A673 (cell line): ENCODE measurements at regions not wholly inside any gene's neighbourhood (a gene's known extent, or its start where the extent isn't known, plus 50 kb on each side); places are given as distances from the start of the nearest gene placed in this dataset.

Source experiments
- BruUV-seq: library from RNA; stranded (reverse); fragments of 400-500 nt; replicated peaks from 2 replicates; lab custom pipeline; 2021; lab: Mats Ljungman, UMichigan
- CTCF ChIA-PET: fragments of 300-600 bp; sonication (Branson Sonifier 250); formaldehyde crosslinking; loops from one replicate; lab custom pipeline; 2022; ENCODE audit warnings: antibody characterized with exemption; lab: Charles Lee
- POLR2A ChIA-PET: fragments of 300-600 bp; sonication (Branson Sonifier 250); formaldehyde crosslinking; loops from one replicate; lab custom pipeline; 2022; ENCODE audit warnings: antibody characterized with exemption; ENCODE audit not compliant: low non-redundant PET; lab: Charles Lee
- DNase-seq: peaks from one replicate; pipeline ENCODE4 v3.0.0-alpha.2; 2015; ENCODE audit warnings: low spot score
- H3K27ac ChIP-seq: fragments of 200-600 bp; sonication (generic); 2 replicates; pipeline ENCODE4 v1.5.1; 2016; ENCODE audit warnings: mixed run types, low read depth, mild to moderate bottlenecking, mixed read lengths, antibody characterized with exemption, low read length; ENCODE audit not compliant: poor library complexity, severe bottlenecking
- H3K27me3 ChIP-seq: fragments of 200-600 bp; sonication (generic); replicated peaks from 2 replicates; pipeline ENCODE4 v1.6.1; 2017; ENCODE audit warnings: mixed run types, low read depth, mild to moderate bottlenecking, mixed read lengths, antibody characterized with exemption, low read length; ENCODE audit not compliant: insufficient read depth, poor library complexity
- H3K36me3 ChIP-seq: fragments of 200-600 bp; sonication (generic); 2 replicates; pipeline ENCODE4 v1.6.1; 2016; ENCODE audit warnings: mixed run types, mild to moderate bottlenecking, mixed read lengths, antibody characterized with exemption, low read length; ENCODE audit not compliant: insufficient read depth, poor library complexity, severe bottlenecking
- H3K4me1 ChIP-seq: fragments of 200-600 bp; sonication (generic); 2 replicates; pipeline ENCODE4 v1.6.1; 2017; ENCODE audit warnings: mixed run types, mild to moderate bottlenecking, mixed read lengths, antibody characterized with exemption, low read length; ENCODE audit not compliant: insufficient read depth, poor library complexity, severe bottlenecking
- H3K4me3 ChIP-seq: fragments of 200-600 bp; sonication (generic); 2 replicates; pipeline ENCODE4 v1.5.1; 2016; ENCODE audit warnings: low read depth, mixed run types, mild to moderate bottlenecking, mixed read lengths, low read length; ENCODE audit not compliant: poor library complexity, severe bottlenecking
- H3K9me3 ChIP-seq: fragments of 200-600 bp; sonication (generic); 2 replicates; pipeline ENCODE4 v1.6.1; 2016; ENCODE audit warnings: mixed run types, low read depth, mild to moderate bottlenecking, mixed read lengths, antibody characterized with exemption, low read length; ENCODE audit not compliant: poor library complexity, severe bottlenecking
- CTCF ChIP-seq: fragments of 300-800, 200-600 bp; sonication (generic); conservative IDR thresholded peaks from 2 replicates; pipeline ENCODE4 v1.5.1; 2017; ENCODE audit warnings: low read depth, mild to moderate bottlenecking, antibody characterized with exemption, low read length, moderate library complexity, mixed read lengths
- EZH2 ChIP-seq: fragments of 200-600 bp; sonication (generic); IDR thresholded peaks from 2 replicates; pipeline ENCODE4 v1.6.1; 2017; ENCODE audit warnings: borderline replicate concordance, low read depth, mild to moderate bottlenecking, mixed read lengths, antibody characterized with exemption, low read length; ENCODE audit not compliant: poor library complexity, severe bottlenecking
- intact Hi-C: fragments of 100-400 bp; cut with micrococcal nuclease; formaldehyde crosslinking; loops from one replicate; pipeline ENCODE4 v1.10.0; 2022; ENCODE audit not compliant: unreplicated experiment

- CTCF ChIA-PET: no interaction called here
- H3K4me3 ChIP-seq: no peak overlapping the region
- POLR2A ChIA-PET: interaction anchor here (0.7 kb wide), 1 partner anchor 93 kb away, joined by 3 read pairs; no protein-coding TSS in a partner anchor
- H3K4me1 ChIP-seq: no peaks in the 10 kb centered on the region
- TF ChIP-seq EZH2 (no peak), CTCF (no peak)
- intact Hi-C loops: no loop called here
- H3K27ac ChIP-seq: no peak overlapping the region
- no TSS peak for BruUV-seq
- DNase-seq: peak; percentile 12
- no peaks in the 10 kb centered on the region for H3K9me3 ChIP-seq
- no peaks in the 10 kb centered on the region for H3K27me3 ChIP-seq
- H3K36me3 ChIP-seq: no peaks in the 10 kb centered on the region
Observed at GRCh38 chr4:95732061-95732460, 107.8 kb upstream of the PDHA2 start.

DNA sequence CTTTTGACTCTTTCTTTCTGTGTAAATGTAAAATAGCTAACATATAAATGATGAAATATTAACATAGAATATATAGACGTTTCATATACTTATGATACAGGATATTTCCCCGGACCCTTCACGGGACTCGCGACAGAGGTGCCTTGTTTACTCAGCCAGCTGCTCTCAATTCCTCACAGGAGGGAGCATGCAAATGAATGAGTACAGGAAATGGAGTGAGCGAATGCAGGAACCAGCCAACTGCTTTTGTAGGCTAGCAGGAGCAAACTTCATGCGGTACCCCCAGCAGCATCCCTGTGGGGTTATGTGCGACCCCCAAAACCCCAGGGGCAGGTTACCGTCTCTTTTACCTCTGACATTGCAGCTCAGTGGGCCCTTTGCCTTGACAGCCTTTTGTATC, 110.3 kb upstream of the PDHA2 start:
- H3K27me3 ChIP-seq: no peaks in the 10 kb centered on the region
- H3K36me3 ChIP-seq: no peaks in the 10 kb centered on the region
- CTCF ChIA-PET: no interaction called here
- intact Hi-C loops: no loop called here
- DNase-seq: peak; percentile 1
- no TSS peak for BruUV-seq
- no peak overlapping the region for H3K4me3 ChIP-seq
- H3K27ac ChIP-seq: no peak overlapping the region
- POLR2A ChIA-PET: no interaction called here
- no peaks in the 10 kb centered on the region for H3K4me1 ChIP-seq
- TF ChIP-seq CTCF: no peak
- TF ChIP-seq EZH2: no peak
- H3K9me3 ChIP-seq: no peaks in the 10 kb centered on the region

GRCh38 chr4:95728145-95728544, 111.7 kb upstream of the PDHA2 start:
- Histone ChIP-seq H3K9me3 (no peaks in the 10 kb centered on the region), H3K4me3 (no peak overlapping the region), H3K27ac (no peak overlapping the region), H3K36me3 (no peaks in the 10 kb centered on the region), H3K27me3 (no peaks in the 10 kb centered on the region), H3K4me1 (no peaks in the 10 kb centered on the region)
- intact Hi-C loops: no loop called here
- CTCF ChIA-PET: no interaction called here
- no peak for DNase-seq
- no peak for TF ChIP-seq EZH2
- TF ChIP-seq CTCF: no peak
- no TSS peak for BruUV-seq
- POLR2A ChIA-PET: no interaction called here
